PFSK-1 (cell line): ENCODE measurements at regions not wholly inside any gene's neighbourhood (a gene's known extent, or its start where the extent isn't known, plus 50 kb on each side); places are given as distances from the start of the nearest gene placed in this dataset.

ENCODE experiments used
- FOXP2 ChIP-seq: optimal IDR thresholded peaks from 2 replicates; pipeline ENCODE3; 2011; ENCODE audit warnings: borderline replicate concordance, control low read depth, inconsistent platforms; ENCODE audit not compliant: insufficient read depth; ENCODE audit errors: extremely low read length, extremely low read depth
- POLR2AphosphoS5 ChIP-seq: IDR thresholded peaks from 2 replicates; pipeline ENCODE4 v1.6.1; 2012; ENCODE audit warnings: low read depth, mild to moderate bottlenecking, control low read depth, low read length, moderate library complexity
- REST ChIP-seq, 2 experiments: IDR thresholded peaks; 2 replicates each; pipeline versions ENCODE4 v1.6.1 to v1.8.0; 2011 to 2012; ENCODE audit warnings: low read depth in 2 of 2, low read length in 2 of 2, control low read depth in 1 of 2, inconsistent platforms in 1 of 2, mild to moderate bottlenecking in 1 of 2, moderate library complexity in 1 of 2; ENCODE audit not compliant: insufficient read depth in 1 of 2
- SIN3A ChIP-seq: IDR thresholded peaks from 2 replicates; pipeline ENCODE4 v1.6.1; 2012; ENCODE audit warnings: mild to moderate bottlenecking, low read length, moderate library complexity, borderline replicate concordance; ENCODE audit not compliant: insufficient read depth
- TAF1 ChIP-seq: IDR thresholded peaks from 2 replicates; pipeline ENCODE4 v1.6.1; 2012; ENCODE audit warnings: low read length, control low read depth, borderline replicate concordance; ENCODE audit not compliant: insufficient read depth

GRCh38 chr2:59790186-59791003 is 763.1 kb downstream of the BCL11A start:
- no peak for TF ChIP-seq SIN3A
- TF ChIP-seq FOXP2 = no peak
- TF ChIP-seq REST (IDR thresholded peaks at IDR 0.05; ENCODE audit: insufficient read depth in 1 of 2, low read depth in 2 of 2, low read length in 2 of 2) = no peak
- TF ChIP-seq POLR2AphosphoS5 = no peak
- no peak for TF ChIP-seq TAF1

DNA sequence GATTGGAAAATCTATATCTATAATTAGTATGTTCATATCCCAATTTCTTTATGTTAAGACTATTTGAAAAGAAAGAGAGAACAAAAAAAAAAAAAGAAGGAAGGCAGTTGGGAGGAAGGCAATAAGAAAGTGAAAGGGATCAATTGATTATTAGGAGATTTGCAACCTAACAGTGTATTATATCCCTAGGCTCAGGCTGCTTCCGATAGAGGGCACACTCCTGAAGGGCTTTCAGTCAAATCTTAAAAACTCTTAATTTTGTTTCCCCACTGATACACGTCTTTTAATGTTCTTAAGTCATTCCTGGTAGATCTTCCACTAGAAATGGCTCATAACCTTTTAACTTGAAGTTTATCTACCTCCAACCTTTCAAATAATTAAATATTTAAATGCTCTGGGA is 763.9 kb downstream of the BCL11A start:
- no peak for TF ChIP-seq SIN3A
- no peak for TF ChIP-seq TAF1
- no peak for TF ChIP-seq FOXP2
- no peak for TF ChIP-seq REST (IDR thresholded peaks at IDR 0.05; ENCODE audit: insufficient read depth in 1 of 2, low read depth in 2 of 2, low read length in 2 of 2)
- no peak for TF ChIP-seq POLR2AphosphoS5

DNA sequence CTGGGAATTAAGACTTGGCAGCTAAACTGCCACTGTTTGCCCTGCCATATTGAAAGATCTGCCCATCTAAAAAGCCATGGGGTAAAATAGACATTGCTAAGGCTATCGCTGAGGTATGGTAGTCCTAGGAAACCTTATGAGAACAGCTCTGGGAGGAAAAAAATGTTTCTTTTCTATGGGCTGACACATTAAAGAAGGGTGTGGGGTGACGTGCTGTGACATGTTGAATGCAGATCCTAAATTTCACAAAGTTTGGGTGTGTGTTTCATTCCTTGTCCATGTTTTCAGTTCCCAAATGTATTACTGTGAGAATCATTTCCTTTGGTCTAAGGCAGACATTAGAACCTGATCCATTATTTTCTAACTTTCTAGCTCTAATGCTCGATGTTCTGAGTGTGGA is 766.4 kb downstream of the BCL11A start:
- no peak for TF ChIP-seq FOXP2
- TF ChIP-seq POLR2AphosphoS5 = no peak
- TF ChIP-seq TAF1 = no peak
- TF ChIP-seq REST (IDR thresholded peaks at IDR 0.05; ENCODE audit: insufficient read depth in 1 of 2, low read depth in 2 of 2, low read length in 2 of 2) = no peak
- no peak for TF ChIP-seq SIN3A

- no peak for TF ChIP-seq REST (IDR thresholded peaks at IDR 0.05; ENCODE audit: insufficient read depth in 1 of 2, low read depth in 2 of 2, low read length in 2 of 2)
- TF ChIP-seq TAF1 = no peak
- TF ChIP-seq SIN3A = no peak
- no peak for TF ChIP-seq FOXP2
- TF ChIP-seq POLR2AphosphoS5 = no peak
Observed at GRCh38 chr2:59786684-59787083, 766.8 kb downstream of the BCL11A start.
